SJCRH30 (cell line): ENCODE measurements at regions not wholly inside any gene's neighbourhood (a gene's known extent, or its start where the extent isn't known, plus 50 kb on each side); places are given as distances from the start of the nearest gene placed in this dataset.

Experiments used
- DNase-seq, 2 experiments: peaks; one replicate each; pipeline ENCODE4 v3.0.0-alpha.2; 2015 to 2020
- H3K27ac ChIP-seq: fragments of 250-450 bp; sonication (Bioruptor Pico); 2 replicates; pipeline ENCODE4 v1.5.1; 2020; ENCODE audit warnings: mild to moderate bottlenecking, moderate library complexity
- H3K27me3 ChIP-seq: fragments of 250-450 bp; sonication (Bioruptor Pico); 2 replicates; pipeline ENCODE4 v1.5.1; 2020; ENCODE audit warnings: mild to moderate bottlenecking, moderate library complexity
- H3K36me3 ChIP-seq: fragments of 250-450 bp; sonication (Bioruptor Pico); 2 replicates; pipeline ENCODE4 v1.5.1; 2020; ENCODE audit warnings: mild to moderate bottlenecking, moderate library complexity
- H3K4me1 ChIP-seq: fragments of 250-450 bp; sonication (Bioruptor Pico); 2 replicates; pipeline ENCODE4 v1.5.1; 2020; ENCODE audit warnings: mild to moderate bottlenecking, moderate library complexity
- H3K4me3 ChIP-seq: fragments of 250-450 bp; sonication (Bioruptor Pico); 2 replicates; pipeline ENCODE4 v1.5.1; 2020; ENCODE audit warnings: mild to moderate bottlenecking, moderate library complexity
- H3K9me3 ChIP-seq: fragments of 250-450 bp; sonication (Bioruptor Pico); replicated peaks from 2 replicates; pipeline ENCODE4 v1.5.1; 2020; ENCODE audit warnings: mild to moderate bottlenecking, moderate library complexity

- H3K27ac ChIP-seq, result no peak overlapping the region
- no peak overlapping the region for H3K4me3 ChIP-seq
- H3K9me3 ChIP-seq, result no peaks in the 10 kb centered on the region
- no peaks in the 10 kb centered on the region for H3K4me1 ChIP-seq
- no peaks in the 10 kb centered on the region for H3K27me3 ChIP-seq
- H3K36me3 ChIP-seq, result no peaks in the 10 kb centered on the region
- DNase-seq, result no peak
These were observed 211.7 kb upstream of the ADAMTS16 start for GRCh38 chr5:4928409-4928808.

DNA sequence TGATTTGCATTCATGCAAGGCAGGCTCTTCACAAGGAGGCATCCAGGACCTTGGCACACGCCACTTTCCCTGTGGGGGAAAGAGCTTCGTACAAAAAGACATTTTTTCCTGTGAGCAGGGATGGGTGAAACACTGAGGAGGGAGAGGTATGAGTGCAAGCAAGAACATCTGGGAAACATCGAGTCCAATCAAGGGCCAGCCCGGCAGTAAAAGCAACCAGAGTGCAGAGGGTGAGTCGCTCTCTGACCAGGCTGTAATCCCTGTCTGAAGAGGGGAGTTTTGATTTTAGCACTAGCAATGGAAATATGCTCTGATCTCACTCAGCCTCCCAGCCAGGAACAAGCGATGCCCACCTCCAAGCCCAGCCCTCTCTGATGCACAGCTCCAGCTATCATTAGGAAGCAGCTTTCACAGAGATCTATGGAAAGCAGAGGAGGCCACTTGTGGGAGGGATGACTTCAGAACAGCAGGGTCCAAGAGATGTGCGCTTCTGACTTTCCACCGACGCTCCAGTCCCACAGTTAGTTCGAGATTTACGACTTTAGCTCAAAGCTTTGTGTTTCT is 211.0 kb upstream of the ADAMTS16 start:
- no peaks in the 10 kb centered on the region for H3K36me3 ChIP-seq
- no peaks in the 10 kb centered on the region for H3K9me3 ChIP-seq
- H3K4me1 ChIP-seq, result no peaks in the 10 kb centered on the region
- H3K27me3 ChIP-seq, result no peaks in the 10 kb centered on the region
- no peak for DNase-seq
- H3K27ac ChIP-seq, result no peak overlapping the region
- no peak overlapping the region for H3K4me3 ChIP-seq

DNA sequence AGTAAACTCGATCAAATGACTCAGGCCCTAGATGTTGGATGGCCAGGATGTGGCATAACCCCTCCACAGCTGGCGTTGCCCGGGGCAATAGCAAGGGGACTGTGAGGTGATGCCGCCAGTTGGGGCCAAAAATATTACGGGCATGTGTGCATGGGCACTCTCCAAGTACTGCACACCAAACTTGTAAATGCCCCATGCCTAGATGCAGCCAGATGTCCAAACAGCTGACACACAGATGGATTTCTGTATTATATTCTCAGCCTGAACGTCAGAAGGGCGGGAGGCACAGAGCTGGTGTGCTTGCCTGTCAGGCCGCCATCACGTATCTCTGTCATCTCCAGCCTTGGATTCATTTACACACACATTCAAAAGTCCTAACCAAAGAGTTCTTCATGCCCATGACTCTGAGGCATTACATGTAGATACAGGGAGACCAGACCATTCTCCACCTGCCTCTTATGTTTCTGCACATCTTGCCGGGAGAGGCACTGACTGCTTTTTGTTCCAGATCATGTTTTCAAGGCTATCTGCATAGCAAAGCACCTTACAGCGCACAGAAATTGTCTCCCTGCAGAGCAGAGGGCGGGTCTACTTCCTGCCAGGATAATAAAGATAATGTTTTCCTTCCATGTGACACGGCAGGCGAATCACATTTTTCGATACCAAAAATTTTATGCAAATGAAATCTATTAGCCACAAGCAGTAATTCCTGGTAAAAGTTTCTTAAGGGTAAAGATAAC is 200.9 kb upstream of the ADAMTS16 start:
- Histone ChIP-seq H3K9me3 (no peaks in the 10 kb centered on the region), H3K4me1 (no peaks in the 10 kb centered on the region), H3K27ac (no peak overlapping the region), H3K36me3 (no peaks in the 10 kb centered on the region), H3K27me3 (no peaks in the 10 kb centered on the region), H3K4me3 (no peak overlapping the region)
- no peak for DNase-seq

GRCh38 chr5:4941161-4941560 is 199.0 kb upstream of the ADAMTS16 start:
- no peaks in the 10 kb centered on the region for H3K36me3 ChIP-seq
- H3K27ac ChIP-seq, result no peak overlapping the region
- H3K4me1 ChIP-seq, result no peaks in the 10 kb centered on the region
- H3K27me3 ChIP-seq, result no peaks in the 10 kb centered on the region
- DNase-seq, result no peak
- H3K9me3 ChIP-seq, result no peaks in the 10 kb centered on the region
- no peak overlapping the region for H3K4me3 ChIP-seq

- Histone ChIP-seq H3K27me3 (no peaks in the 10 kb centered on the region), H3K27ac (no peak overlapping the region), H3K36me3 (no peaks in the 10 kb centered on the region), H3K9me3 (no peaks in the 10 kb centered on the region), H3K4me1 (no peaks in the 10 kb centered on the region), H3K4me3 (no peak overlapping the region)
- DNase-seq, result peak in 1 of 2 experiments; percentile 8
These were observed 197.9 kb upstream of the ADAMTS16 start for GRCh38 chr5:4941957-4942830.

GRCh38 chr5:4942831-4943178 is 197.3 kb upstream of the ADAMTS16 start:
- no peaks in the 10 kb centered on the region for H3K9me3 ChIP-seq
- no peaks in the 10 kb centered on the region for H3K27me3 ChIP-seq
- DNase-seq, result no peak
- no peak overlapping the region for H3K27ac ChIP-seq
- no peaks in the 10 kb centered on the region for H3K4me1 ChIP-seq
- no peaks in the 10 kb centered on the region for H3K36me3 ChIP-seq
- H3K4me3 ChIP-seq, result no peak overlapping the region

GRCh38 chr5:4945296-4945695 is 194.8 kb upstream of the ADAMTS16 start:
- H3K27me3 ChIP-seq, result no peaks in the 10 kb centered on the region
- no peak overlapping the region for H3K27ac ChIP-seq
- H3K4me3 ChIP-seq, result no peak overlapping the region
- no peaks in the 10 kb centered on the region for H3K4me1 ChIP-seq
- no peak for DNase-seq
- no peaks in the 10 kb centered on the region for H3K36me3 ChIP-seq
- no peaks in the 10 kb centered on the region for H3K9me3 ChIP-seq

GRCh38 chr5:4947106-4947505 is 193.0 kb upstream of the ADAMTS16 start:
- no peaks in the 10 kb centered on the region for H3K9me3 ChIP-seq
- no peaks in the 10 kb centered on the region for H3K4me1 ChIP-seq
- no peaks in the 10 kb centered on the region for H3K36me3 ChIP-seq
- H3K27ac ChIP-seq, result no peak overlapping the region
- no peaks in the 10 kb centered on the region for H3K27me3 ChIP-seq
- DNase-seq, result no peak
- no peak overlapping the region for H3K4me3 ChIP-seq

DNA sequence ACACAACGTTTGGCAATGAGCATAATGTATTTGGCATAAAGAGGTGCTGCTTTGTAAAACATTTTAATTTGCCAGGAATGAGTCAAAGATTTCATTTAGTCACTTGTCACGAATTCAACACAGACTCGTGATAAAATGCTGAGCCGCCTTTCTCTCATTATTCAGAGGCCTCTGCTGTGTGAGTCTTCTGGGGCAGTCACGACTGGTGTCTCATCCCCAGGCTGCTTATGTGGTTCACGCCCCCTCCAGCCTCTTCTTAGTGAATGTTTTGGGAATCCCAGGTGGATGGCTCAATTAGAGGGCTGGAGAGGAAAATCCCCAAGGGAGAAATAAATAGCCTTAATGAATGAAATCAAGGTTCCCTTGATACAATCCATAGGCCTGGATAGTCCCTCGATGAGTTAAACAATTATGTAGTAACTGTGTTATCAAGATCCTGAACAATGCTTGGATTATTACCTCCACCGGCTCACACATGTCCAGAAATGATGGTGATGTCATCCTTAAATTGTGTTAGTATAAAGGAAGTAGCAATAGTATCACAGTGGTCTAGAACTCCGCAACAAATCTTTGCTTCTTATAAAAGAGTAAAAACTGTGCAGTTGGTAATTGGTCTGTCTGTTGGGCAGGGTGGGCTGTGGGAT is 192.1 kb upstream of the ADAMTS16 start:
- H3K9me3 ChIP-seq, result no peaks in the 10 kb centered on the region
- H3K36me3 ChIP-seq, result no peaks in the 10 kb centered on the region
- no peaks in the 10 kb centered on the region for H3K27me3 ChIP-seq
- H3K27ac ChIP-seq, result no peak overlapping the region
- no peak for DNase-seq
- no peaks in the 10 kb centered on the region for H3K4me1 ChIP-seq
- H3K4me3 ChIP-seq, result no peak overlapping the region

GRCh38 chr5:4949108-4949507 is 191.0 kb upstream of the ADAMTS16 start:
- H3K27me3 ChIP-seq, result no peaks in the 10 kb centered on the region

DNA sequence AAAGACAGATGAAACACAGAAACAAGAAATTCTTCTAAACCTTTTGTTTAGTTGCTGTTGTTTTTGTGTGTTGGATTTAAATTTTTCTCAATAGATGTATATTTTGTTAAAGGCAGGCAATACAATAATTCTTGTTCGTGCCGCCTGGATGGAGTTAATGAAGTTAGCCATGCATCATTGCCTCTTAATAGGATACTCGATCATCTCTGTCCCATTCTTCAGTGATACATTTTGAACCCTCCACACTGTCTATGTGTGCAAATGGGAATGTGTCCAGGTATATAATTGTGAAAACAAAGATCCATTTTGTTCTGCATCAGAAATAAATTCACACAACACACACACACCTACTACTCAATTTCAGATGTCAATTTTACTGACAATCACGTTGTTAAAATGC is 186.6 kb upstream of the ADAMTS16 start:
- H3K9me3 ChIP-seq, result no peaks in the 10 kb centered on the region
- DNase-seq, result no peak
- no peak overlapping the region for H3K27ac ChIP-seq
- H3K4me3 ChIP-seq, result no peak overlapping the region
- H3K36me3 ChIP-seq, result no peaks in the 10 kb centered on the region
- no peaks in the 10 kb centered on the region for H3K4me1 ChIP-seq
- H3K27me3 ChIP-seq, result no peaks in the 10 kb centered on the region

More at GRCh38 chr5:4949108-4949507, 191.0 kb upstream of the ADAMTS16 start:
- no peak for DNase-seq
- Histone ChIP-seq H3K4me1 (no peaks in the 10 kb centered on the region), H3K4me3 (no peak overlapping the region), H3K36me3 (no peaks in the 10 kb centered on the region), H3K9me3 (no peaks in the 10 kb centered on the region), H3K27ac (no peak overlapping the region)

DNA sequence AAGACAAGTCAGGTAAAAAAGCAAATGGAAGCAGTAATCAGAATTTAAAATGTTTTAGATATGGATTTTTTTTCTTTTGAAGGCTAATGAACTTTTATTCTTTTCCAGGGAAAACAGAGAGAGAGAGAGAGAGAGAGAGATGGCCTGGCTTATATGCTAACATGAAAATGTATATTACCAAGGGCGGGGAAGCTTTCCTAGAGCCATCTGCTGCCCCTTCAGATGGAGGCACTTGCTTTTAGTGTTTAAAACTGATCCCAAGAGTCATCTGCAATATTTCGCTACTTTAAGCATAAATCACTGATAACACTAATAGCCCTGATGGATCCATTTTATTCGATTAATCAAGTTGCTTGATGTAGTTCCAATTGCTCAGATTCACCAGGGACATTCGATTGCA is 186.1 kb upstream of the ADAMTS16 start:
- H3K36me3 ChIP-seq, result no peaks in the 10 kb centered on the region
- no peaks in the 10 kb centered on the region for H3K9me3 ChIP-seq
- DNase-seq, result no peak
- no peak overlapping the region for H3K27ac ChIP-seq
- no peak overlapping the region for H3K4me3 ChIP-seq
- H3K4me1 ChIP-seq, result no peaks in the 10 kb centered on the region
- H3K27me3 ChIP-seq, result no peaks in the 10 kb centered on the region

DNA sequence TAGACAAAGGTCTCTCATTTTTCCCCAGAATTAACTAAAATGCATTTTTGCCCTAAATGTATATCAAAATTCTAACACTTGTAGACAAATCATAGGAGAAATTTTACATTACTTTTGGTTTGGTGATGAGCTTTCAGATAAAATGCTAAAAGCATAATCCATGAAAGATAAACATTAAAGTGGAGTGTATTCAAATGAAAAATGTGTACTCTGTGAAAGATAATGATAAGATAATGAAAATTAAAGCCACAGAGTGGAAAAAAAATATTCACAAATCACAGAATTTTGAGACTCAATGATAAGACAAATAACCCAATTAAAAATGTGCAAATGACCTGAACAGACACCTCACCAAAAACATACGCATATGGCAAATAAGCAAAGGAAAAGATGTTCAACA is 176.9 kb upstream of the ADAMTS16 start:
- Histone ChIP-seq H3K4me3 (no peak overlapping the region), H3K27ac (no peak overlapping the region), H3K36me3 (no peaks in the 10 kb centered on the region), H3K27me3 (no peaks in the 10 kb centered on the region), H3K9me3 (no peaks in the 10 kb centered on the region), H3K4me1 (no peaks in the 10 kb centered on the region)
- no peak for DNase-seq

GRCh38 chr5:4969351-4969750 is 170.8 kb upstream of the ADAMTS16 start:
- no peaks in the 10 kb centered on the region for H3K9me3 ChIP-seq
- H3K27ac ChIP-seq, result no peak overlapping the region
- no peaks in the 10 kb centered on the region for H3K27me3 ChIP-seq
- H3K36me3 ChIP-seq, result no peaks in the 10 kb centered on the region
- H3K4me3 ChIP-seq, result no peak overlapping the region
- no peaks in the 10 kb centered on the region for H3K4me1 ChIP-seq
- DNase-seq, result no peak

DNA sequence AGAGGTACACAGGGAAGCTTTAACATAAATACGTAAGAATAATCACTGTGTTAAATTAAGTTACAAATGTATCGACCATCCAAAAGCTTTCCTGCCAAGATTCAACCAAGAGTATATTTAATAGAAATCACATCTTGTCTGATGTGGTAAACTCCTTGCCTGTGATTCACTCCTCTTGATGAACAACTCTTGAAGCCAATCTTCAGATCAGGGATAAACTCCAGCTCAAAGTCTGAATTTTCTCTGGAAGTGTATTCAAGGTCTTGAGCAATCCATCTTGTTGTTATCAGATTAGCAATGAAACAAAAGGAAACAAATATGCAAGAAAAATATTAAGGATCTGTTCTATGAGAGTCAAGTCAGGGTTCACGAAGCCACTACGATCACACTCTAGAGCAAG is 170.0 kb upstream of the ADAMTS16 start:
- H3K27ac ChIP-seq, result no peak overlapping the region

More for the DNA sequence above, 170.0 kb upstream of the ADAMTS16 start:
- H3K4me3 ChIP-seq, result no peak overlapping the region
- H3K27me3 ChIP-seq, result no peaks in the 10 kb centered on the region
- no peak for DNase-seq
- no peaks in the 10 kb centered on the region for H3K4me1 ChIP-seq
- H3K36me3 ChIP-seq, result no peaks in the 10 kb centered on the region
- H3K9me3 ChIP-seq, result no peaks in the 10 kb centered on the region
